ENCODE measurements at regions not wholly inside any gene's neighbourhood (a gene's known extent, or its start where the extent isn't known, plus 50 kb on each side); places are given as distances from the start of the nearest gene placed in this dataset.
A peak's percentile ranks its signal among the peaks of the same experiment; 100 is the strongest.

DNA sequence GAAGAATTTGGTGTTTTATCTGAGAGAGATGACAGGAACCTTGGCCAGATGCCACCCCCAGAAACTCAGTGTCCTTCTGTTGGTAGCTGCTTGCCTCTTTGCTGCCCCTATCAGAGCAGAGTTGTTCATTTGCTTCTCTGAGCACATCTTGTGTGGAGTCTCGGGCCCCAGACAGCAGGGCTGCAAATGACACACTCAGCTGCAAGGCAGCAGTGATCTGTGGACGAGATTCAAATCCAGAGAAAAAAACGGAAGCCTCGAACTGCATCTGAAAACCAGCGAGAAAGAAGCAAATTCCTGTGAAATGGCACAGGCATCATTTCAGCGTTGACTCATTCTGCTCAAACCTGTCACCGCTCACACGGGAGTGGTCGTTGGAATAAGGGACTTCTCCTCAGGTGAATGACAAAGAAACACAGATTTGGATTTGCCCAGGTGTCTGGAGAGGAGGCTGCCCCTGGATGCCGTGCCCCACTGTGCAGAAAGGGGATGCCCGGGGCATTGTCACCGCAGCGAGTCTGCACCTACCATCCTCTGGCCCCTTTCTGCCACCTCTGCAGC is 144.7 kb downstream of the PFKFB3 start:
- Histone ChIP-seq H3K27ac (ENCODE audit: low read depth, low read length) (no peak overlapping the region), H3K4me3 (ENCODE audit: low read length) (no peak overlapping the region), H3K9ac (ENCODE audit: low read length) (no peak overlapping the region), H3K4me1 (ENCODE audit: control insufficient read depth, insufficient read depth, low read length) (no peaks in the 10 kb centered on the region), H3K36me3 (ENCODE audit: control insufficient read depth, insufficient read depth, low read length) (no peaks in the 10 kb centered on the region), H3K27me3 (ENCODE audit: control insufficient read depth, insufficient read depth, low read length) (no peaks in the 10 kb centered on the region)

GRCh38 chr10:6348096-6348874 is 145.6 kb downstream of the PFKFB3 start:
- Histone ChIP-seq H3K27ac (ENCODE audit: low read depth, low read length) (peak overlapping the region; percentile 2), H3K36me3 (ENCODE audit: control insufficient read depth, insufficient read depth, low read length) (no peaks in the 10 kb centered on the region), H3K9ac (ENCODE audit: low read length) (no peak overlapping the region), H3K4me1 (ENCODE audit: control insufficient read depth, insufficient read depth, low read length) (no peaks in the 10 kb centered on the region), H3K4me3 (ENCODE audit: low read length) (no peak overlapping the region), H3K27me3 (ENCODE audit: control insufficient read depth, insufficient read depth, low read length) (no peaks in the 10 kb centered on the region)

DNA sequence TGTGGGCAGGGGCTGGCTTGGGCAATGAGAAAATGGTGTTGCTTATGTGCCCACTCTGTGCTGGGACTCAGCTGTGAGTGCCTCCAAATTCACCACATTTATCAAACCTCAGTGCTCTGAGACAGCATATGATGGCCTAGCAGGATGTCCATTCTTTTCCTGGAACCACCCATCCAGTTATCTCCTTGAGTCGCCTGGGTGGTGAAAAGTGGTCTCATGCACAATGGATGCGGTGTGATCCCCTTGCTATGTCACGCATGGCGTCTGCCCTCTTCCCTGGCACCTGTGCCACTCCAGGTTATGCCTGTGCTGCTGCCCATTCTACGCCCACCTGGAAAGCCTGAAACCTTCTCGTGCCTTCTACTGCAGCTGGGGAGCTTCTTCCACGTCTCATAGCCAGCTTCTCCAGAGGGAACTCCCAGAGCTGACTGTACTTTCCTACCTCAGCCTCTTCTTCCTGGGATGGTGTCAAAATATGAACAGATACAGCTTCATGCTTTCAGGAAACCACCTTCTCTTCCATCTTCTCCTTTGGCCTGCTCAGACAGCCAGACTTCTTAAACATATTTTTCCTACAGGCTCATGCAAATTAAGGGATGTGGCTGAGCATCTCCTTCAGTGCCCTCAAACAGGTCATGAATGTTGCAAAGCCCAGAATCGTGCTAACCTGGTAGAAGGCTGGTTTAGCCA is 147.3 kb downstream of the PFKFB3 start:
- Histone ChIP-seq H3K27me3 (ENCODE audit: control insufficient read depth, insufficient read depth, low read length) (no peaks in the 10 kb centered on the region), H3K9ac (ENCODE audit: low read length) (no peak overlapping the region), H3K27ac (ENCODE audit: low read depth, low read length) (no peak overlapping the region), H3K4me3 (ENCODE audit: low read length) (no peak overlapping the region), H3K36me3 (ENCODE audit: control insufficient read depth, insufficient read depth, low read length) (no peaks in the 10 kb centered on the region), H3K4me1 (ENCODE audit: control insufficient read depth, insufficient read depth, low read length) (no peaks in the 10 kb centered on the region)

- H3K36me3 ChIP-seq (ENCODE audit: control insufficient read depth, insufficient read depth, low read length): no peaks in the 10 kb centered on the region
- H3K27ac ChIP-seq (ENCODE audit: low read depth, low read length): no peak overlapping the region
- H3K9ac ChIP-seq (ENCODE audit: low read length): no peak overlapping the region
- no peak overlapping the region for H3K4me3 ChIP-seq (ENCODE audit: low read length)
- H3K4me1 ChIP-seq (ENCODE audit: control insufficient read depth, insufficient read depth, low read length): no peaks in the 10 kb centered on the region
- no peaks in the 10 kb centered on the region for H3K27me3 ChIP-seq (ENCODE audit: control insufficient read depth, insufficient read depth, low read length)
These were observed 147.9 kb downstream of the PFKFB3 start for GRCh38 chr10:6350609-6351008.

GRCh38 chr10:6351495-6351894 is 148.8 kb downstream of the PFKFB3 start:
- Histone ChIP-seq H3K27me3 (ENCODE audit: control insufficient read depth, insufficient read depth, low read length) (no peaks in the 10 kb centered on the region), H3K36me3 (ENCODE audit: control insufficient read depth, insufficient read depth, low read length) (no peaks in the 10 kb centered on the region), H3K4me3 (ENCODE audit: low read length) (no peak overlapping the region), H3K4me1 (ENCODE audit: control insufficient read depth, insufficient read depth, low read length) (no peaks in the 10 kb centered on the region), H3K9ac (ENCODE audit: low read length) (no peak overlapping the region), H3K27ac (ENCODE audit: low read depth, low read length) (no peak overlapping the region)

DNA sequence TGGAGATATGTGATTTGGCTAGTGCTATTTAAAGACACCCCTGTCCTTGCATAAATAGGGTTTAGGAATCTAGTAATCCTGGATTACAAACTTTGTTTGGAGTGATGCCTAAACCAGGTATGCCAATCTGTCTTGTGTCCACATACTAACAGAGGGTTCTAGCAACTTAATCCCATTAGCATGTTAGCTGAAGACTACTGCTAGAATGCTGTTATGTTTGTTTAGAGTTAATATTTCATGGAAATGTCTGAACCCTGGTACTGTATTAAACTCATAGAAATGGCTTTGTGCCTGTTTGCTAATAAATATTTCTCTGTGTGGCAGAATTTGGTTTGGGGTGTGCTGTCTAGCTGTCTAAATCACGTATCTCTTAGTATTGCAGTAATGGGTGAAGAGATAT is 150.8 kb downstream of the PFKFB3 start:
- Histone ChIP-seq H3K9ac (ENCODE audit: low read length) (no peak overlapping the region), H3K27ac (ENCODE audit: low read depth, low read length) (no peak overlapping the region), H3K4me1 (ENCODE audit: control insufficient read depth, insufficient read depth, low read length) (no peaks in the 10 kb centered on the region)

GRCh38 chr10:6354168-6354772 is 151.5 kb downstream of the PFKFB3 start:
- H3K4me1 ChIP-seq (ENCODE audit: control insufficient read depth, insufficient read depth, low read length): no peaks in the 10 kb centered on the region

More for the DNA sequence above, 150.8 kb downstream of the PFKFB3 start:
- no peak overlapping the region for H3K4me3 ChIP-seq (ENCODE audit: low read length)
- H3K27me3 ChIP-seq (ENCODE audit: control insufficient read depth, insufficient read depth, low read length): no peaks in the 10 kb centered on the region
- H3K36me3 ChIP-seq (ENCODE audit: control insufficient read depth, insufficient read depth, low read length): no peaks in the 10 kb centered on the region

DNA sequence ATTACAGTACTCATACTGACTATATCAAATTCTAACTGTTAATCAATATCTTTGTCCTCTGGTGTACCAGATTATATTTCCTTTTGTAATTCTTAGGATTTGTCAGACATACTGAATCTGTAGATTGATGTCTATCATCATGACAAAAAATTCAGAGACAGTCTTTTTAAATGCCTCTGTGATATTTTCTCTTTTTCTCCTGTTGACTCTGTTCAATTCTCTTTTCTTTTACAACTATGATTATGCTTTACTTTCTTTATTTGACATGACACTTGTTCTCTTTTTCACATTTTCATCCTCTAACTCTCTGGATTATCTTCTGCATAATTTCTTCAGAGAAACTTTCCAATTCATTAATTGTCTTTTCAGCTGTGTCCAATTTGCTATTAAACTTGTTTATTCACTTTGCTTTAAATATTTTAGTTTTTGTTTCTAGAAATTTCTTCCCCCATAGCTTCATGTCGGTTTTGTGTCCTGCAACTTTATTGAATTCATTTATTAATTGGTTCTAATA is 153.6 kb downstream of the PFKFB3 start:
- Histone ChIP-seq H3K9ac (ENCODE audit: low read length) (no peak overlapping the region), H3K4me3 (ENCODE audit: low read length) (no peak overlapping the region), H3K27me3 (ENCODE audit: control insufficient read depth, insufficient read depth, low read length) (no peaks in the 10 kb centered on the region), H3K27ac (ENCODE audit: low read depth, low read length) (no peak overlapping the region), H3K4me1 (ENCODE audit: control insufficient read depth, insufficient read depth, low read length) (no peaks in the 10 kb centered on the region), H3K36me3 (ENCODE audit: control insufficient read depth, insufficient read depth, low read length) (no peaks in the 10 kb centered on the region)

More at GRCh38 chr10:6354168-6354772, 151.5 kb downstream of the PFKFB3 start:
- Histone ChIP-seq H3K9ac (ENCODE audit: low read length) (no peak overlapping the region), H3K36me3 (ENCODE audit: control insufficient read depth, insufficient read depth, low read length) (no peaks in the 10 kb centered on the region), H3K27ac (ENCODE audit: low read depth, low read length) (no peak overlapping the region), H3K27me3 (ENCODE audit: control insufficient read depth, insufficient read depth, low read length) (no peaks in the 10 kb centered on the region), H3K4me3 (ENCODE audit: low read length) (no peak overlapping the region)

- H3K27me3 ChIP-seq (ENCODE audit: control insufficient read depth, insufficient read depth, low read length): no peaks in the 10 kb centered on the region
- no peak overlapping the region for H3K27ac ChIP-seq (ENCODE audit: low read depth, low read length)
- no peak overlapping the region for H3K9ac ChIP-seq (ENCODE audit: low read length)
- H3K36me3 ChIP-seq (ENCODE audit: control insufficient read depth, insufficient read depth, low read length): no peaks in the 10 kb centered on the region
- H3K4me3 ChIP-seq (ENCODE audit: low read length): no peak overlapping the region
- H3K4me1 ChIP-seq (ENCODE audit: control insufficient read depth, insufficient read depth, low read length): no peaks in the 10 kb centered on the region
These were observed 159.1 kb downstream of the PFKFB3 start for GRCh38 chr10:6361869-6362268.

- Histone ChIP-seq H3K27ac (ENCODE audit: low read depth, low read length) (no peak overlapping the region), H3K4me1 (ENCODE audit: control insufficient read depth, insufficient read depth, low read length) (no peaks in the 10 kb centered on the region), H3K36me3 (ENCODE audit: control insufficient read depth, insufficient read depth, low read length) (no peaks in the 10 kb centered on the region), H3K27me3 (ENCODE audit: control insufficient read depth, insufficient read depth, low read length) (no peaks in the 10 kb centered on the region), H3K9ac (ENCODE audit: low read length) (no peak overlapping the region), H3K4me3 (ENCODE audit: low read length) (no peak overlapping the region)
These were observed 160.1 kb downstream of the PFKFB3 start for GRCh38 chr10:6362879-6363278.

- Histone ChIP-seq H3K4me1 (ENCODE audit: control insufficient read depth, insufficient read depth, low read length) (no peaks in the 10 kb centered on the region), H3K4me3 (ENCODE audit: low read length) (no peak overlapping the region), H3K36me3 (ENCODE audit: control insufficient read depth, insufficient read depth, low read length) (no peaks in the 10 kb centered on the region), H3K9ac (ENCODE audit: low read length) (no peak overlapping the region), H3K27ac (ENCODE audit: low read depth, low read length) (no peak overlapping the region), H3K27me3 (ENCODE audit: control insufficient read depth, insufficient read depth, low read length) (no peaks in the 10 kb centered on the region)
These were observed 160.8 kb downstream of the PFKFB3 start for GRCh38 chr10:6363511-6363910.

- H3K36me3 ChIP-seq (ENCODE audit: control insufficient read depth, insufficient read depth, low read length): no peaks in the 10 kb centered on the region
- H3K27ac ChIP-seq (ENCODE audit: low read depth, low read length): no peak overlapping the region
- no peaks in the 10 kb centered on the region for H3K27me3 ChIP-seq (ENCODE audit: control insufficient read depth, insufficient read depth, low read length)
- no peaks in the 10 kb centered on the region for H3K4me1 ChIP-seq (ENCODE audit: control insufficient read depth, insufficient read depth, low read length)
- H3K9ac ChIP-seq (ENCODE audit: low read length): no peak overlapping the region
- H3K4me3 ChIP-seq (ENCODE audit: low read length): no peak overlapping the region
These were observed 161.6 kb downstream of the PFKFB3 start for GRCh38 chr10:6364283-6364682.
